Activated T-cell treated with anti-CD3 and anti-CD28 coated beads, Interleukin-2, amount 50 U/mL, for 4 hours (primary cell): ENCODE measurements at regions not wholly inside any gene's neighbourhood (a gene's known extent, or its start where the extent isn't known, plus 50 kb on each side); places are given as distances from the start of the nearest gene placed in this dataset.

ENCODE experiments used
- ATAC-seq, 2 donors: fragments of 200-7000 bp; cut with Tn5 transposase; one replicate each; pipeline ENCODE4 v1.10.0; 2021
- DNase-seq: peaks from one replicate; pipeline ENCODE4 v3.0.0-alpha.2; 2020
- H3K27me3 Mint-ChIP-seq: one replicate; pipeline ENCODE4 v1.8.0; 2021; ENCODE audit warnings: low read depth, mixed read lengths
- H3K36me3 Mint-ChIP-seq: one replicate; pipeline ENCODE4 v1.8.0; 2022; ENCODE audit warnings: mixed read lengths; ENCODE audit not compliant: insufficient read depth
- H3K4me1 Mint-ChIP-seq: one replicate; pipeline ENCODE4 v1.8.0; 2021; ENCODE audit warnings: low read depth, mixed read lengths
- H3K4me3 Mint-ChIP-seq: one replicate; pipeline ENCODE4 v1.8.0; 2021; ENCODE audit warnings: mild to moderate bottlenecking, moderate library complexity, mixed read lengths
- H3K9me3 Mint-ChIP-seq: one replicate; pipeline ENCODE4 v1.8.0; 2021; ENCODE audit warnings: mixed read lengths

- Mint-ChIP-seq H3K9me3 (no peaks in the 10 kb centered on the region), H3K4me1 (no peaks in the 10 kb centered on the region), H3K4me3 (no peak overlapping the region), H3K27me3 (peaks cover 13% of the 10 kb centered on the region), H3K36me3 (no peaks in the 10 kb centered on the region)
- DNase-seq: no peak
- ATAC-seq: no peak
These were observed 191.4 kb upstream of the HES1 start for GRCh38 chr3:193944518-193944884.

GRCh38 chr3:193945143-193945542 lies 190.8 kb upstream of the HES1 start:
- H3K4me1 Mint-ChIP-seq: no peaks in the 10 kb centered on the region
- peaks cover 13% of the 10 kb centered on the region for H3K27me3 Mint-ChIP-seq
- no peak overlapping the region for H3K4me3 Mint-ChIP-seq
- DNase-seq (no peak), ATAC-seq (no peak)
- no peaks in the 10 kb centered on the region for H3K9me3 Mint-ChIP-seq
- H3K36me3 Mint-ChIP-seq: no peaks in the 10 kb centered on the region

GRCh38 chr3:193946945-193947344 lies 189.0 kb upstream of the HES1 start:
- Mint-ChIP-seq H3K9me3 (no peaks in the 10 kb centered on the region), H3K4me1 (no peaks in the 10 kb centered on the region), H3K36me3 (no peaks in the 10 kb centered on the region), H3K27me3 (peaks cover 16% of the 10 kb centered on the region), H3K4me3 (no peak overlapping the region)
- DNase-seq: no peak
- no peak for ATAC-seq

GRCh38 chr3:193947596-193947995 lies 188.4 kb upstream of the HES1 start:
- H3K27me3 Mint-ChIP-seq: peaks cover 16% of the 10 kb centered on the region
- H3K9me3 Mint-ChIP-seq: no peaks in the 10 kb centered on the region
- H3K36me3 Mint-ChIP-seq: no peaks in the 10 kb centered on the region
- no peaks in the 10 kb centered on the region for H3K4me1 Mint-ChIP-seq
- DNase-seq (no peak), ATAC-seq (no peak)
- H3K4me3 Mint-ChIP-seq: no peak overlapping the region

GRCh38 chr3:193948459-193948858 lies 187.5 kb upstream of the HES1 start:
- ATAC-seq: no peak
- peaks cover under 1% of the 10 kb centered on the region for H3K9me3 Mint-ChIP-seq
- H3K4me1 Mint-ChIP-seq: no peaks in the 10 kb centered on the region
- no peak for DNase-seq
- no peaks in the 10 kb centered on the region for H3K36me3 Mint-ChIP-seq
- H3K27me3 Mint-ChIP-seq: peaks cover 16% of the 10 kb centered on the region
- H3K4me3 Mint-ChIP-seq: no peak overlapping the region

GRCh38 chr3:193951859-193952258 lies 184.1 kb upstream of the HES1 start:
- Mint-ChIP-seq H3K4me3 (no peak overlapping the region), H3K36me3 (peaks cover 5% of the 10 kb centered on the region), H3K27me3 (peaks cover 19% of the 10 kb centered on the region), H3K4me1 (no peaks in the 10 kb centered on the region), H3K9me3 (peaks cover 22% of the 10 kb centered on the region)
- ATAC-seq: no peak
- no peak for DNase-seq

GRCh38 chr3:193954752-193955151 lies 181.2 kb upstream of the HES1 start:
- Mint-ChIP-seq H3K36me3 (peaks cover 5% of the 10 kb centered on the region), H3K27me3 (peaks cover 20% of the 10 kb centered on the region), H3K4me1 (no peaks in the 10 kb centered on the region), H3K4me3 (no peak overlapping the region), H3K9me3 (peaks cover 22% of the 10 kb centered on the region)
- no peak for ATAC-seq
- no peak for DNase-seq

GRCh38 chr3:193955719-193956118 lies 180.2 kb upstream of the HES1 start:
- Mint-ChIP-seq H3K4me1 (no peaks in the 10 kb centered on the region), H3K27me3 (peaks cover 24% of the 10 kb centered on the region), H3K4me3 (no peak overlapping the region), H3K36me3 (peaks cover 5% of the 10 kb centered on the region), H3K9me3 (peaks cover 22% of the 10 kb centered on the region)
- ATAC-seq: no peak
- no peak for DNase-seq

GRCh38 chr3:193959861-193960260 lies 176.1 kb upstream of the HES1 start:
- H3K4me3 Mint-ChIP-seq: no peak overlapping the region
- ATAC-seq (no peak), DNase-seq (no peak)
- H3K4me1 Mint-ChIP-seq: peaks cover 15% of the 10 kb centered on the region
- H3K36me3 Mint-ChIP-seq: peaks cover under 1% of the 10 kb centered on the region
- peaks cover 46% of the 10 kb centered on the region for H3K27me3 Mint-ChIP-seq
- H3K9me3 Mint-ChIP-seq: peaks cover 7% of the 10 kb centered on the region

GRCh38 chr3:193960487-193961274 lies 175.3 kb upstream of the HES1 start:
- ATAC-seq (no peak), DNase-seq (no peak)
- Mint-ChIP-seq H3K9me3 (no peaks in the 10 kb centered on the region), H3K27me3 (peaks cover 48% of the 10 kb centered on the region), H3K36me3 (no peaks in the 10 kb centered on the region), H3K4me1 (peaks cover 15% of the 10 kb centered on the region), H3K4me3 (no peak overlapping the region)

- ATAC-seq (peak; percentile 47 to 51), DNase-seq (no peak)
- Mint-ChIP-seq H3K4me3 (peak overlapping the region; percentile 19), H3K36me3 (no peaks in the 10 kb centered on the region), H3K9me3 (no peaks in the 10 kb centered on the region), H3K4me1 (peaks cover 15% of the 10 kb centered on the region), H3K27me3 (peaks cover 49% of the 10 kb centered on the region)
These were observed 172.8 kb upstream of the HES1 start for GRCh38 chr3:193962986-193963685.

- DNase-seq (no peak), ATAC-seq (peak; percentile 91 to 92)
- Mint-ChIP-seq H3K4me1 (peaks cover 15% of the 10 kb centered on the region), H3K27me3 (peaks cover 49% of the 10 kb centered on the region), H3K9me3 (no peaks in the 10 kb centered on the region), H3K36me3 (no peaks in the 10 kb centered on the region), H3K4me3 (no peak overlapping the region)
These were observed 172.0 kb upstream of the HES1 start for GRCh38 chr3:193963808-193964516.

GRCh38 chr3:193964517-193964880 lies 171.4 kb upstream of the HES1 start:
- ATAC-seq: no peak
- no peaks in the 10 kb centered on the region for H3K36me3 Mint-ChIP-seq
- H3K27me3 Mint-ChIP-seq: peaks cover 46% of the 10 kb centered on the region
- DNase-seq: no peak
- no peak overlapping the region for H3K4me3 Mint-ChIP-seq
- peaks cover 15% of the 10 kb centered on the region for H3K4me1 Mint-ChIP-seq
- H3K9me3 Mint-ChIP-seq: no peaks in the 10 kb centered on the region

- DNase-seq (no peak), ATAC-seq (no peak)
- Mint-ChIP-seq H3K4me1 (peaks cover 24% of the 10 kb centered on the region), H3K27me3 (peaks cover 28% of the 10 kb centered on the region), H3K36me3 (no peaks in the 10 kb centered on the region), H3K4me3 (no peak overlapping the region), H3K9me3 (no peaks in the 10 kb centered on the region)
These were observed 167.5 kb upstream of the HES1 start for GRCh38 chr3:193968380-193968974.
